Osteoblast (primary cell): ENCODE measurements at regions not wholly inside any gene's neighbourhood (a gene's known extent, or its start where the extent isn't known, plus 50 kb on each side); places are given as distances from the start of the nearest gene placed in this dataset.

Experiments
- DNase-seq: peaks from one replicate; pipeline ENCODE4 v3.0.0; 2011; ENCODE audit warnings: low spot score, mixed read lengths; ENCODE audit not compliant: insufficient read length; ENCODE audit errors: missing footprints
- H2AFZ ChIP-seq: 2 replicates; pipeline ENCODE4 v1.6.0; 2011; ENCODE audit warnings: mild to moderate bottlenecking, low read length
- H3K27ac ChIP-seq: 2 replicates; pipeline ENCODE4 v1.5.1; 2011; ENCODE audit warnings: mild to moderate bottlenecking, low read depth, low read length, moderate library complexity
- H3K27me3 ChIP-seq: 2 replicates; pipeline ENCODE4 v1.6.0; 2012; ENCODE audit warnings: mild to moderate bottlenecking, control low read depth, inconsistent platforms, low read length, moderate library complexity; ENCODE audit not compliant: insufficient read depth
- H3K36me3 ChIP-seq: 2 replicates; pipeline ENCODE4 v1.5.1; 2011; ENCODE audit warnings: mild to moderate bottlenecking, low read length, control low read depth, moderate library complexity; ENCODE audit not compliant: insufficient read depth
- H3K4me1 ChIP-seq: 2 replicates; pipeline ENCODE4 v1.5.1; 2011; ENCODE audit warnings: mild to moderate bottlenecking, low read length, control low read depth, moderate library complexity; ENCODE audit not compliant: insufficient read depth
- H3K4me2 ChIP-seq: 2 replicates; pipeline ENCODE4 v1.6.0; 2011; ENCODE audit warnings: mild to moderate bottlenecking, low read length; ENCODE audit not compliant: insufficient read depth
- H3K4me3 ChIP-seq: fragments of 200-600 bp; sonication (generic); 3 replicates; pipeline ENCODE4 v1.5.1; 2012; ENCODE audit warnings: mild to moderate bottlenecking, low read length, inconsistent platforms; ENCODE audit not compliant: insufficient read depth
- H3K79me2 ChIP-seq: 2 replicates; pipeline ENCODE4 v1.6.0; 2012; ENCODE audit warnings: mild to moderate bottlenecking, low read length, control low read depth, inconsistent platforms; ENCODE audit not compliant: insufficient read depth
- H3K9me3 ChIP-seq: 2 replicates; pipeline ENCODE4 v1.5.1; 2011; ENCODE audit warnings: low read depth, low read length, control low read depth
- H4K20me1 ChIP-seq: 2 replicates; pipeline ENCODE4 v1.6.0; 2012; ENCODE audit warnings: mild to moderate bottlenecking, low read length, control low read depth; ENCODE audit not compliant: insufficient read depth
- CTCF ChIP-seq: IDR thresholded peaks from 2 replicates; pipeline ENCODE4 v1.5.1; 2011; ENCODE audit warnings: mild to moderate bottlenecking, low read depth, low read length, moderate library complexity; ENCODE audit errors: extremely low read depth

- DNase-seq = peak; percentile 91
- Histone ChIP-seq H3K27me3 (no peaks in the 10 kb centered on the region), H3K4me2 (peak overlapping the region; percentile 90), H2AFZ (peak overlapping the region; percentile 94), H3K9me3 (no peaks in the 10 kb centered on the region), H3K4me3 (peak overlapping the region; percentile 81), H3K27ac (peak overlapping the region; percentile 81), H3K4me1 (peaks cover 12% of the 10 kb centered on the region), H3K36me3 (no peaks in the 10 kb centered on the region), H3K79me2 (no peaks in the 10 kb centered on the region), H4K20me1 (no peaks in the 10 kb centered on the region)
- no peak for TF ChIP-seq CTCF
These were observed 91.3 kb upstream of the PRDM1 start for GRCh38 chr6:105994591-105995390.

- peak overlapping the region; percentile 81 for H3K27ac ChIP-seq
These were observed 92.0 kb upstream of the PRDM1 start for GRCh38 chr6:105994118-105994590.

GRCh38 chr6:105993341-105994117, 92.6 kb upstream of the PRDM1 start:
- peak overlapping the region; percentile 81 for H3K27ac ChIP-seq
- no peak for TF ChIP-seq CTCF
- DNase-seq = no peak

More at GRCh38 chr6:105994118-105994590, 92.0 kb upstream of the PRDM1 start:
- no peaks in the 10 kb centered on the region for H4K20me1 ChIP-seq
- TF ChIP-seq CTCF = no peak
- peaks cover 12% of the 10 kb centered on the region for H3K4me1 ChIP-seq
- peak overlapping the region; percentile 94 for H2AFZ ChIP-seq
- H3K27me3 ChIP-seq = no peaks in the 10 kb centered on the region
- H3K9me3 ChIP-seq = no peaks in the 10 kb centered on the region
- peak overlapping the region; percentile 90 for H3K4me2 ChIP-seq
- peak; percentile 89 for DNase-seq
- H3K36me3 ChIP-seq = no peaks in the 10 kb centered on the region
- no peaks in the 10 kb centered on the region for H3K79me2 ChIP-seq
- peak overlapping the region; percentile 81 for H3K4me3 ChIP-seq

More at GRCh38 chr6:105993341-105994117, 92.6 kb upstream of the PRDM1 start:
- H4K20me1 ChIP-seq = no peaks in the 10 kb centered on the region
- H3K9me3 ChIP-seq = no peaks in the 10 kb centered on the region
- peaks cover 12% of the 10 kb centered on the region for H3K4me1 ChIP-seq
- H3K4me2 ChIP-seq = peak overlapping the region; percentile 90
- H3K4me3 ChIP-seq = peak overlapping the region; percentile 81
- no peaks in the 10 kb centered on the region for H3K36me3 ChIP-seq
- no peaks in the 10 kb centered on the region for H3K27me3 ChIP-seq
- H3K79me2 ChIP-seq = no peaks in the 10 kb centered on the region
- peak overlapping the region; percentile 94 for H2AFZ ChIP-seq
